ENCODE measurements at regions not wholly inside any gene's neighbourhood (a gene's known extent, or its start where the extent isn't known, plus 50 kb on each side); places are given as distances from the start of the nearest gene placed in this dataset.

- intact Hi-C loops (cut with micrococcal nuclease), result loop anchor here in 1 of 2 donors (10.0 kb wide), 1 partner anchor 1201 kb away; no protein-coding TSS in a partner anchor
- no peak for DNase-seq
- Histone ChIP-seq H3K36me3 (replicated peaks in 1 of 2; ENCODE audit: control insufficient read depth in 1 of 2, insufficient read depth in 2 of 2, low read length in 2 of 2) (no peaks in the 10 kb centered on the region), H3K79me2 (ENCODE audit: insufficient read depth, low read length) (no peaks in the 10 kb centered on the region), H3K9ac (ENCODE audit: insufficient read depth, low read length, poor library complexity, severe bottlenecking) (no peak overlapping the region), H3K27me3 (ENCODE audit: control insufficient read depth in 2 of 2, insufficient read depth in 2 of 2, low read length in 2 of 2) (no peaks in the 10 kb centered on the region), H2AFZ (ENCODE audit: insufficient read depth, low read depth, low read length, poor library complexity, severe bottlenecking) (no peak overlapping the region), H3K9me3 (replicated peaks in 1 of 2; ENCODE audit: control insufficient read depth in 1 of 2, insufficient read depth in 1 of 2, low read length in 2 of 2) (no peaks in the 10 kb centered on the region), H3K4me2 (replicated peaks; ENCODE audit: extremely low read depth, low read length, poor library complexity, severe bottlenecking) (no peak overlapping the region), H3K4me3 (replicated peaks in 1 of 3; ENCODE audit: low read depth in 2 of 3, low read length in 3 of 3) (no peak overlapping the region), H3K4me1 (ENCODE audit: control insufficient read depth in 1 of 2, insufficient read depth in 2 of 2, low read length in 2 of 2) (no peaks in the 10 kb centered on the region), H4K20me1 (ENCODE audit: insufficient read depth, low read length) (no peaks in the 10 kb centered on the region), H3K27ac (ENCODE audit: low read depth in 1 of 2, low read length in 2 of 2) (no peak overlapping the region)
- no peaks in the 10 kb centered on the region for H3K27me3 Mint-ChIP-seq (ENCODE audit: low read depth in 3 of 3)
- WGBS (ENCODE audit: insufficient coverage), result no CpG with 5 or more reads among the region's 2 CpGs
- H3K4me3 Mint-ChIP-seq, result no peak overlapping the region
- no peaks in the 10 kb centered on the region for H3K4me1 Mint-ChIP-seq
- no peaks in the 10 kb centered on the region for H3K36me3 Mint-ChIP-seq
- no peaks in the 10 kb centered on the region for H3K9me3 Mint-ChIP-seq
- TF ChIP-seq CTCF (IDR thresholded peaks at IDR 0.05), result no peak
- H3K27ac Mint-ChIP-seq, result no peak overlapping the region
Observed at GRCh38 chr4:96355414-96355813, 515.5 kb downstream of the PDHA2 start.

GRCh38 chr4:96356591-96357370, 516.9 kb downstream of the PDHA2 start:
- intact Hi-C loops (cut with micrococcal nuclease), result loop anchor here in 1 of 2 donors (10.0 kb wide), 1 partner anchor 1202 kb away; no protein-coding TSS in a partner anchor
- no peaks in the 10 kb centered on the region for H3K79me2 ChIP-seq (ENCODE audit: insufficient read depth, low read length)
- Mint-ChIP-seq H3K4me1 (no peaks in the 10 kb centered on the region), H3K27ac (no peak overlapping the region), H3K36me3 (no peaks in the 10 kb centered on the region), H3K4me3 (no peak overlapping the region), H3K9me3 (no peaks in the 10 kb centered on the region), H3K27me3 (ENCODE audit: low read depth in 3 of 3) (no peaks in the 10 kb centered on the region)
- WGBS (ENCODE audit: insufficient coverage), result 14% methylated on average over 1 of the region's 2 CpGs
- no peak overlapping the region for H2AFZ ChIP-seq (ENCODE audit: insufficient read depth, low read depth, low read length, poor library complexity, severe bottlenecking)
- H4K20me1 ChIP-seq (ENCODE audit: insufficient read depth, low read length), result no peaks in the 10 kb centered on the region
- H3K4me3 ChIP-seq (replicated peaks in 1 of 3; ENCODE audit: low read depth in 2 of 3, low read length in 3 of 3), result no peak overlapping the region
- no peak overlapping the region for H3K9ac ChIP-seq (ENCODE audit: insufficient read depth, low read length, poor library complexity, severe bottlenecking)
- no peaks in the 10 kb centered on the region for H3K4me1 ChIP-seq (ENCODE audit: control insufficient read depth in 1 of 2, insufficient read depth in 2 of 2, low read length in 2 of 2)
- TF ChIP-seq CTCF (IDR thresholded peaks at IDR 0.05), result no peak
- no peak overlapping the region for H3K4me2 ChIP-seq (replicated peaks; ENCODE audit: extremely low read depth, low read length, poor library complexity, severe bottlenecking)
- DNase-seq, result no peak
- no peaks in the 10 kb centered on the region for H3K36me3 ChIP-seq (replicated peaks in 1 of 2; ENCODE audit: control insufficient read depth in 1 of 2, insufficient read depth in 2 of 2, low read length in 2 of 2)
- H3K27me3 ChIP-seq (ENCODE audit: control insufficient read depth in 2 of 2, insufficient read depth in 2 of 2, low read length in 2 of 2), result no peaks in the 10 kb centered on the region
- H3K27ac ChIP-seq (ENCODE audit: low read depth in 1 of 2, low read length in 2 of 2), result no peak overlapping the region
- no peaks in the 10 kb centered on the region for H3K9me3 ChIP-seq (replicated peaks in 1 of 2; ENCODE audit: control insufficient read depth in 1 of 2, insufficient read depth in 1 of 2, low read length in 2 of 2)
